GM12873 (cell line): ENCODE measurements at regions not wholly inside any gene's neighbourhood (a gene's known extent, or its start where the extent isn't known, plus 50 kb on each side); places are given as distances from the start of the nearest gene placed in this dataset.

Source experiments
- TF ChIP-seq, protein P1 (sequence below): IDR thresholded peaks from 2 replicates; pipeline ENCODE4 v1.5.1; 2012; ENCODE audit warnings: low read depth, mild to moderate bottlenecking, moderate library complexity, low read length, control low read depth; ENCODE audit not compliant: insufficient read depth; ENCODE audit errors: missing control alignments

DNA sequence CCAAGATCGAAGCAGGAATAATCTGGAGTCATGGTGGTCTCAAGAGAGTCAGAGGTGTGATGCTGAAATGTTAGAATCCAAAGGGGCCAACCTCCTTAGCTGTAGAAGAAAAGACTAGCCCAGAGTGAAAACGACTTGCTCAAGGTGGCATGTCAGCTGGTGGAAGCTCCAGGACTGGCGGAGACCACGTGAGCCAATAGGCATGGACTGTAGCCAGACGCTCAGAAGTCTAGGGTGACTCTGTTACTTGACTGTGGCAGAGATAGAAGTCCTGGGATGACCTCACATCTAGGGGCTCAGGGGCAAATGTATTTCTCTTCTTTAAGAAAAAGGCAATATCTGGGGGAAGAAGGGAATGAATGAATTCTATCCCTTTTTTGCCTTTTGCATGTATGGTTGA is 267.4 kb downstream of the ATG4C start:
- TF ChIP-seq, protein P1, sequence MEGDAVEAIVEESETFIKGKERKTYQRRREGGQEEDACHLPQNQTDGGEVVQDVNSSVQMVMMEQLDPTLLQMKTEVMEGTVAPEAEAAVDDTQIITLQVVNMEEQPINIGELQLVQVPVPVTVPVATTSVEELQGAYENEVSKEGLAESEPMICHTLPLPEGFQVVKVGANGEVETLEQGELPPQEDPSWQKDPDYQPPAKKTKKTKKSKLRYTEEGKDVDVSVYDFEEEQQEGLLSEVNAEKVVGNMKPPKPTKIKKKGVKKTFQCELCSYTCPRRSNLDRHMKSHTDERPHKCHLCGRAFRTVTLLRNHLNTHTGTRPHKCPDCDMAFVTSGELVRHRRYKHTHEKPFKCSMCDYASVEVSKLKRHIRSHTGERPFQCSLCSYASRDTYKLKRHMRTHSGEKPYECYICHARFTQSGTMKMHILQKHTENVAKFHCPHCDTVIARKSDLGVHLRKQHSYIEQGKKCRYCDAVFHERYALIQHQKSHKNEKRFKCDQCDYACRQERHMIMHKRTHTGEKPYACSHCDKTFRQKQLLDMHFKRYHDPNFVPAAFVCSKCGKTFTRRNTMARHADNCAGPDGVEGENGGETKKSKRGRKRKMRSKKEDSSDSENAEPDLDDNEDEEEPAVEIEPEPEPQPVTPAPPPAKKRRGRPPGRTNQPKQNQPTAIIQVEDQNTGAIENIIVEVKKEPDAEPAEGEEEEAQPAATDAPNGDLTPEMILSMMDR = no peak

GRCh38 chr1:63051886-63052285 is 268.0 kb downstream of the ATG4C start:
- TF ChIP-seq, protein P1 = no peak

- TF ChIP-seq, protein P1 = no peak
Observed at GRCh38 chr1:63054184-63054583, 268.2 kb upstream of the FOXD3 start.

DNA sequence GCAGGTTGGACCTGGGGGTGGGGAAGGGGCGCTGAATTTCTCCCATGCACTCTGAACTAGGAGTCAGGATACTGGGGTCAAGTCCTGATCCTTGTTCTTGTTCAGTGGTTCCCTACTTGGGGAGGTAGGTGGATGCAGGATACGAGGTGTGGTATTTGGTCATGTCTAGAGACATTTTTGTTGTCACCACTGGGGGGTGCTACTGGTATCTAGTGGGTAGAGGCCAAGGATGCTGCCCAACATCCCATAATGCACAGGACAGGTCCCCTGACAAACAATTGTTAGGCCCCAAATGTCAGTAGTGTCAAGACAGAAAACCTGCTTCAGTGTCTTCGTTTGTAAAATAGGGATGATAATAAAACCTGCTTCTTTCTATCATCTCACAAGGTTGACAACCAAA is 259.0 kb upstream of the FOXD3 start:
- TF ChIP-seq, protein P1 = peak; percentile 36

- TF ChIP-seq, protein P1 = peak; percentile 8
Observed at GRCh38 chr1:63064135-63064534, 258.2 kb upstream of the FOXD3 start.

DNA sequence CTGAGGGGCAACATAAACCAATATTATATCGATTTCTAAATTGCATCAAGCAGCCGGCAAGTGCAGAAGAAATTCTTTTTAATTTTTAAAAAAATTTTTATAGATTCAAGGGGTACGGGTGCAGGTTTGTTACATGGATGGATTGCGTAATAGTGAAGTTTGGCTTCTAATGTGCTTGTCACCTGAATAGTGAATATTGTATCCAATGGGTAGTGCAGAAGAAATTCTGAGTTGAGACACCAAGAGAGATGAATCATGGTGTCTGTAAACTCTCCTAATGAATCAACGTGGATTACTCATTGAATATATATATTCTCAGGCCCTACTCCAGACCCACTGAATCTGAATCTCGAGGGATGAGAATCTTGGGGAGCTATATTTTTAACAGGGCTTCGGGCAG is 253.7 kb upstream of the FOXD3 start:
- TF ChIP-seq, protein P1 = no peak

GRCh38 chr1:63069214-63069613 is 253.2 kb upstream of the FOXD3 start:
- TF ChIP-seq, protein P1 = no peak
